C4-2B (cell line): ENCODE measurements at regions not wholly inside any gene's neighbourhood (a gene's known extent, or its start where the extent isn't known, plus 50 kb on each side); places are given as distances from the start of the nearest gene placed in this dataset.
"Not testable (repeated sequence)": the region's sequence is repeated elsewhere in the genome, so short reads cannot be mapped to it uniquely, and the experiment has no call there.

Experiments
- H3K27ac ChIP-seq: fragments of 450-650 bp; 2 replicates; pipeline ENCODE4 v1.5.1; 2017
- CTCF ChIP-seq: fragments of 450-650 bp; conservative IDR thresholded peaks from 2 replicates; pipeline ENCODE4 v1.5.1; 2017; ENCODE audit warnings: mild to moderate bottlenecking
- ZFX ChIP-seq: fragments of 450-650 bp; IDR thresholded peaks from 2 replicates; pipeline ENCODE4 v1.6.1; 2017

- H3K27ac ChIP-seq = no peak overlapping the region
- TF ChIP-seq ZFX = no peak
- TF ChIP-seq CTCF = no peak
Measured at GRCh38 chr18:38520786-38521185, 955.2 kb upstream of the CELF4 start.

- TF ChIP-seq CTCF (no peak), ZFX (no peak)
- no peak overlapping the region for H3K27ac ChIP-seq
Measured at GRCh38 chr18:38502539-38502938, 936.9 kb upstream of the CELF4 start.

GRCh38 chr18:38497266-38497665 is 931.7 kb upstream of the CELF4 start:
- TF ChIP-seq CTCF (no peak), ZFX (no peak)
- H3K27ac ChIP-seq = no peak overlapping the region

GRCh38 chr18:38496222-38496793 is 930.7 kb upstream of the CELF4 start:
- no peak for TF ChIP-seq CTCF
- TF ChIP-seq ZFX = no peak
- no peak overlapping the region for H3K27ac ChIP-seq

GRCh38 chr18:38494065-38494464 is 928.5 kb upstream of the CELF4 start:
- no peak overlapping the region for H3K27ac ChIP-seq
- TF ChIP-seq ZFX = no peak
- no peak for TF ChIP-seq CTCF

- H3K27ac ChIP-seq = no peak overlapping the region
- TF ChIP-seq ZFX (no peak), CTCF (no peak)
Measured at GRCh38 chr18:38491195-38491594, 925.6 kb upstream of the CELF4 start.

GRCh38 chr18:38489721-38490120 is 924.1 kb upstream of the CELF4 start:
- H3K27ac ChIP-seq = not testable (repeated sequence)

GRCh38 chr18:38487521-38487920 is 921.9 kb upstream of the CELF4 start:
- TF ChIP-seq CTCF = no peak
- no peak for TF ChIP-seq ZFX
- H3K27ac ChIP-seq = no peak overlapping the region
